ENCODE measurements at regions not wholly inside any gene's neighbourhood (a gene's known extent, or its start where the extent isn't known, plus 50 kb on each side); places are given as distances from the start of the nearest gene placed in this dataset.

GRCh38 chr3:56911363-56911762 is 109.6 kb upstream of the ARHGEF3 start:
- in situ Hi-C loops (cut with MboI): no loop called here
- no peaks in the 10 kb centered on the region for H3K9me2 ChIP-seq (ENCODE audit: insufficient read depth)
- no peak overlapping the region for H3K4me2 ChIP-seq (ENCODE audit: unreplicated experiment)
- TF ChIP-seq EZH2 (IDR thresholded peaks at IDR 0.05; ENCODE audit: insufficient read depth, poor library complexity, severe bottlenecking) (no peak), EZH2phosphoT487 (IDR thresholded peaks at IDR 0.05; ENCODE audit: insufficient read depth, low read depth) (no peak)
- H2AFZ ChIP-seq: no peak overlapping the region
- H3F3A ChIP-seq (ENCODE audit: insufficient read depth): no peaks in the 10 kb centered on the region
- H3K79me2 ChIP-seq (ENCODE audit: insufficient read depth): no peaks in the 10 kb centered on the region
- WGBS, 2 experiments (ENCODE audit: low coverage in 1 of 2, low lambda C conversion rate in 2 of 2, missing lambda C conversion rate in 2 of 2): 92 to 94% methylated on average over 8 of the region's 8 CpGs
- H3K4me1 ChIP-seq (ENCODE audit: insufficient read depth): no peaks in the 10 kb centered on the region
- no peak overlapping the region for H3K9ac ChIP-seq
- no peaks in the 10 kb centered on the region for H3K9me3 ChIP-seq (ENCODE audit: low read depth)
- H3K4me3 ChIP-seq: no peak overlapping the region
- H3K36me3 ChIP-seq (ENCODE audit: low read depth): no peaks in the 10 kb centered on the region
- no peaks in the 10 kb centered on the region for H3K27me3 ChIP-seq (replicated peaks; ENCODE audit: insufficient read depth)
- DNase-seq: no peak
- H3K27ac ChIP-seq: no peak overlapping the region
- no peaks in the 10 kb centered on the region for H4K20me1 ChIP-seq (ENCODE audit: insufficient read depth)

GRCh38 chr3:56909349-56909748 is 107.6 kb upstream of the ARHGEF3 start:
- Histone ChIP-seq H3K9me2 (ENCODE audit: insufficient read depth) (no peaks in the 10 kb centered on the region), H3K4me2 (ENCODE audit: unreplicated experiment) (no peak overlapping the region), H2AFZ (no peak overlapping the region), H4K20me1 (ENCODE audit: insufficient read depth) (no peaks in the 10 kb centered on the region), H3K27ac (no peak overlapping the region), H3K79me2 (ENCODE audit: insufficient read depth) (no peaks in the 10 kb centered on the region), H3K9me3 (ENCODE audit: low read depth) (no peaks in the 10 kb centered on the region), H3K27me3 (replicated peaks; ENCODE audit: insufficient read depth) (no peaks in the 10 kb centered on the region), H3K9ac (no peak overlapping the region), H3K36me3 (ENCODE audit: low read depth) (no peaks in the 10 kb centered on the region), H3F3A (ENCODE audit: insufficient read depth) (no peaks in the 10 kb centered on the region), H3K4me1 (ENCODE audit: insufficient read depth) (no peaks in the 10 kb centered on the region), H3K4me3 (no peak overlapping the region)
- TF ChIP-seq EZH2phosphoT487 (IDR thresholded peaks at IDR 0.05; ENCODE audit: insufficient read depth, low read depth) (no peak), EZH2 (IDR thresholded peaks at IDR 0.05; ENCODE audit: insufficient read depth, poor library complexity, severe bottlenecking) (no peak)
- DNase-seq: no peak
- 84 to 86% methylated on average over 6 of the region's 6 CpGs for WGBS, 2 experiments (ENCODE audit: low coverage in 1 of 2, low lambda C conversion rate in 2 of 2, missing lambda C conversion rate in 2 of 2)
- in situ Hi-C loops (cut with MboI): no loop called here

- in situ Hi-C loops (cut with MboI): no loop called here
- Histone ChIP-seq H3K36me3 (ENCODE audit: low read depth) (no peaks in the 10 kb centered on the region), H3F3A (ENCODE audit: insufficient read depth) (no peaks in the 10 kb centered on the region), H3K27ac (no peak overlapping the region), H3K79me2 (ENCODE audit: insufficient read depth) (no peaks in the 10 kb centered on the region), H3K9me3 (ENCODE audit: low read depth) (no peaks in the 10 kb centered on the region), H3K4me2 (ENCODE audit: unreplicated experiment) (no peak overlapping the region), H2AFZ (no peak overlapping the region), H3K4me1 (ENCODE audit: insufficient read depth) (no peaks in the 10 kb centered on the region), H3K27me3 (replicated peaks; ENCODE audit: insufficient read depth) (no peaks in the 10 kb centered on the region), H3K9me2 (ENCODE audit: insufficient read depth) (no peaks in the 10 kb centered on the region), H3K9ac (no peak overlapping the region), H3K4me3 (no peak overlapping the region), H4K20me1 (ENCODE audit: insufficient read depth) (no peaks in the 10 kb centered on the region)
- TF ChIP-seq EZH2 (IDR thresholded peaks at IDR 0.05; ENCODE audit: insufficient read depth, poor library complexity, severe bottlenecking) (no peak), EZH2phosphoT487 (IDR thresholded peaks at IDR 0.05; ENCODE audit: insufficient read depth, low read depth) (no peak)
- DNase-seq: no peak
- WGBS, 2 experiments (ENCODE audit: low coverage in 1 of 2, low lambda C conversion rate in 2 of 2, missing lambda C conversion rate in 2 of 2): 90 to 96% methylated on average over 5 of the region's 5 CpGs
Measured at GRCh38 chr3:56908004-56908403, 106.3 kb upstream of the ARHGEF3 start.

- no peaks in the 10 kb centered on the region for H3F3A ChIP-seq (ENCODE audit: insufficient read depth)
- WGBS, 2 experiments (ENCODE audit: low coverage in 1 of 2, low lambda C conversion rate in 2 of 2, missing lambda C conversion rate in 2 of 2): 56 to 59% methylated on average over 6 of the region's 6 CpGs
- no peak overlapping the region for H2AFZ ChIP-seq
- H3K27me3 ChIP-seq (replicated peaks; ENCODE audit: insufficient read depth): no peaks in the 10 kb centered on the region
- H3K4me3 ChIP-seq: no peak overlapping the region
- H3K9ac ChIP-seq: no peak overlapping the region
- H3K9me3 ChIP-seq (ENCODE audit: low read depth): no peaks in the 10 kb centered on the region
- H3K9me2 ChIP-seq (ENCODE audit: insufficient read depth): no peaks in the 10 kb centered on the region
- no peak overlapping the region for H3K4me2 ChIP-seq (ENCODE audit: unreplicated experiment)
- no peak for DNase-seq
- no peak for TF ChIP-seq EZH2phosphoT487 (IDR thresholded peaks at IDR 0.05; ENCODE audit: insufficient read depth, low read depth)
- TF ChIP-seq EZH2 (IDR thresholded peaks at IDR 0.05; ENCODE audit: insufficient read depth, poor library complexity, severe bottlenecking): no peak
- no peak overlapping the region for H3K27ac ChIP-seq
- H3K4me1 ChIP-seq (ENCODE audit: insufficient read depth): no peaks in the 10 kb centered on the region
- no peaks in the 10 kb centered on the region for H3K79me2 ChIP-seq (ENCODE audit: insufficient read depth)
- in situ Hi-C loops (cut with MboI): no loop called here
- H3K36me3 ChIP-seq (ENCODE audit: low read depth): no peaks in the 10 kb centered on the region
- H4K20me1 ChIP-seq (ENCODE audit: insufficient read depth): no peaks in the 10 kb centered on the region
Measured at GRCh38 chr3:56904552-56905215, 102.9 kb upstream of the ARHGEF3 start.
